Skeletal muscle tissue (tissue), 3 donors: ENCODE measurements at regions not wholly inside any gene's neighbourhood (a gene's known extent, or its start where the extent isn't known, plus 50 kb on each side); places are given as distances from the start of the nearest gene placed in this dataset.

ENCODE experiments used
- H3K27ac ChIP-seq: one replicate; pipeline ENCODE4 v1.7.0; 2013; ENCODE audit warnings: mild to moderate bottlenecking, low read depth, low read length, inconsistent platforms
- H3K27me3 ChIP-seq, 3 donors: one replicate each; pipeline ENCODE4 v1.7.0; 2013; ENCODE audit warnings: low read length in 3 of 3; ENCODE audit not compliant: control insufficient read depth in 3 of 3, insufficient read depth in 3 of 3
- H3K36me3 ChIP-seq, 3 donors: one replicate each; pipeline ENCODE4 v1.7.0; 2013; ENCODE audit warnings: low read length in 3 of 3; ENCODE audit not compliant: control insufficient read depth in 3 of 3, insufficient read depth in 3 of 3
- H3K4me1 ChIP-seq, 3 donors: one replicate each; pipeline ENCODE4 v1.7.0; 2013; ENCODE audit warnings: low read length in 3 of 3, mild to moderate bottlenecking in 3 of 3; ENCODE audit not compliant: control insufficient read depth in 3 of 3, insufficient read depth in 3 of 3
- H3K4me3 ChIP-seq, 3 donors: one replicate each; pipeline ENCODE4 v1.7.0; 2013; ENCODE audit warnings: low read length in 3 of 3
- H3K9ac ChIP-seq, 3 donors: one replicate each; pipeline ENCODE4 v1.7.0; 2013; ENCODE audit warnings: low read length in 3 of 3, mild to moderate bottlenecking in 3 of 3, moderate library complexity in 2 of 3, low read depth in 1 of 3
- H3K9me3 ChIP-seq, 3 donors: one replicate each; pipeline ENCODE4 v1.7.0; 2013; ENCODE audit warnings: low read length in 3 of 3; ENCODE audit not compliant: control insufficient read depth in 3 of 3
- donor health status: Osteomylitis.

DNA sequence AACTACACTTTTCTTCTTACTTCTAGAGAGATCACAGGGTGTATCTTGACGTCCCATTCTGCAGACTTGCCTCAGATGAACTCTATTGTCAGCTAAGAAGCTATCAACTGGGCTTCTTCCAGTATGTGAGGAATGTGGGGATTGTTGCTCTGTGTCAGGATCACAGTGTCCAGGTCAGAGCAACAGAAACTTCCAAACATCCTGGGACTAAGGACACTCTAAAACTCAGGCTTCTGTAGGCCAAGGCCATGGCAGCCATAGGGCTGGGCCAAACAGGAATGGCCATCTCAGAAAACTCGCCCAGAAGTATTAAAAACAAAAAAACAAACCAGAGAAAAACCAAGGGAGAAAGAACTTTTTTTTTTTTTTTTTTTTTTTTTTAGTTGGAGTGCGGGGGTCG is 210.0 kb upstream of the CLINT1 start:
- Histone ChIP-seq H3K36me3 (no peaks in the 10 kb centered on the region), H3K27me3 (no peaks in the 10 kb centered on the region)

DNA sequence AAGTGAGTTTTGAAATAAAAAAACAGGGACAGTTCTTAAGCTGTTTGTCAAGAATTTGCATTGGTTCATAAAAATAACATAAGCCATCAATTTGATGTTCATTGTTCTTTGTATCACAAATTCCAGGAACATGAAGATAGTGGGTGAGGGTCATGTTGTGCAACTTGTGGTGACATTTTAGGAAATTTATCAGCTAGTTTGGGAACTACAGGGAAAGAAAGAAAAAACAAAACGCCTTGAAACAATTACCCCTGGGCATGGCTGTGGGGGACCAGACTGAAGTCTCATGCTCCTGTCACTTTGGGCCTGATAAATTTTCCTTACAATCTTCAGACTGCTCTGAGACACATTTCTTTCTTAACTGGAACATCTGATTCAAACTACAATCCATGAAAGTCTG is 207.1 kb upstream of the CLINT1 start:
- H3K27ac ChIP-seq = no peak overlapping the region
- no peaks in the 10 kb centered on the region for H3K36me3 ChIP-seq
- no peak overlapping the region for H3K4me3 ChIP-seq
- no peak overlapping the region for H3K9ac ChIP-seq
- H3K27me3 ChIP-seq = no peaks in the 10 kb centered on the region
- no peaks in the 10 kb centered on the region for H3K4me1 ChIP-seq
- no peaks in the 10 kb centered on the region for H3K9me3 ChIP-seq

More for the DNA sequence above, 210.0 kb upstream of the CLINT1 start:
- H3K27ac ChIP-seq = no peak overlapping the region
- H3K4me1 ChIP-seq = no peaks in the 10 kb centered on the region
- H3K4me3 ChIP-seq = no peak overlapping the region
- H3K9me3 ChIP-seq = no peaks in the 10 kb centered on the region
- H3K9ac ChIP-seq = no peak overlapping the region

DNA sequence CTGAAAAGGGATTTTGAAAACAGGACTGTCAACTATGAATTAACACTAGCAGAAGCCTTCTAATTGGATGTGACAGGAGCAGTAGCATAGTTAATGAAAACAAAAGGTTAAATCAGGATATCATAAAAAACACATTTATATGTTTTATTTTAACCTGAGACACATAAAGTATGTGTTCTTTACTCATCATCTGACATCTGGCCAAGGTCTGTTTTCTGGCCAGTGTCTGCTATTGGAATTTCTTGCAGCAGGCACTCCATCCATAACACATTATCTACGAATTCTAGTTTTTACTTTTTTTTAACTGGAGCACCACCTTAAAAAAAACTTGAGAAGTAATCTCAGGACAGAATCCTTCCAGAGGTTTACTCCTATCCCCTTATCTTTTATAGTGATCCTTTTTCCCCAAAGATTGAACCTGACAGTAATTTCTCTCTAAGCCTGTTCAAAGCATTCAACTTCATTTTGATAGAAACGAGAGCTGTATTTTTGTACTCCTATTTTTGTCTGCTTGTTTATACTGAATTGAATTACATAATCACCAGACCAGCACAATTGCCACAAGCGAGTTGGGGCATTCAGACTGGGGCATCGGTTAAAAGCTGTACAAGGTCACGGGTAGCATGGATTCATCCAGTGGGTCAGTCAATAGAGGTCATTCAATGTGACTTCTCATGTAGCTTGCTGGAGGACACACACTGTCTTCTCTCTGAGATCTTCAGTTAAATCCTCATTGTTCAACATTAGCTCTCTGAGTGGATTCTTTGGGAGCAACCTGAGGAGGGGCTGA is 205.6 kb upstream of the CLINT1 start:
- Histone ChIP-seq H3K4me3 (no peak overlapping the region), H3K9ac (no peak overlapping the region), H3K4me1 (no peaks in the 10 kb centered on the region), H3K27me3 (no peaks in the 10 kb centered on the region), H3K27ac (no peak overlapping the region), H3K36me3 (no peaks in the 10 kb centered on the region), H3K9me3 (no peaks in the 10 kb centered on the region)

DNA sequence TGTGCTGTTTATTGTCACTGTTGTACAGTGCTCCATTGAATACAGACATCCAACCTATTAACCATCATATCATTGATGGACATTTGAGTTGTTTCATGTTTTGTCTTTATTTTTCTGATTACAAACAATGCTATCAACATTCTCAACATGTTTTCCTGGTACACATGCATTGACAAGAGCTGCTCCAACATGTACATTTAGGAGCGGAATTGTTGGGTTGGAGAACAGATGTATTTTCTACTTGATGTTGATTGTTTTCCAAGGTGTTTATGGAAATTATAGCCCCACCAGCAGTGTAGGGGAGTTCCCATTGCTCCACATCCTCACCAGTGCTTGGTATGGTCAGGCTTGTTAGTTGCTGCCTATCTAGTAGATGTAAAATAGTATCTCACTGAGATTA is 204.1 kb upstream of the CLINT1 start:
- H3K4me3 ChIP-seq = no peak overlapping the region
- H3K27me3 ChIP-seq = peaks cover 0 to 5% (median 0%) of the 10 kb centered on the region in 3 donors
- H3K36me3 ChIP-seq = no peaks in the 10 kb centered on the region
- no peaks in the 10 kb centered on the region for H3K4me1 ChIP-seq
- no peaks in the 10 kb centered on the region for H3K9me3 ChIP-seq
- H3K27ac ChIP-seq = no peak overlapping the region
- H3K9ac ChIP-seq = no peak overlapping the region

DNA sequence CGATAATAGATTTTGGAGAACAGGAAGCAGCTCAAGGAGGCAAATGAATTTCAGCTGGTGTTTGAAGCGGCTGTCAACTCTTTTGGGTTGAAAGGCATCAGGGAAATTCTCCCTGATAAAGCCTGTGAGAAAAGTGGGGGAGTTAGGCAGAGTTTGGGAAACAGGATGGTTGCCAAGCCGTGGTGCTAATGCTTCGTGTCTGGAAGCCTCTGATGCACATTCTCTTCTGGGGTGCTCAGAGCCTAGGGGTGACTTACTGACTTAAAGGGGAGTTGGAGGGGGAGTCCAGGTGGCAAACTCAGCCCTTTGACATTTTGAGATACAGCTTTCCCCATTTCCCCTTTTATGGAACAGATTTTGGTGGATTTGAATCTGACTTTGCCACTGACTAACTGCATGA is 202.5 kb upstream of the CLINT1 start:
- Histone ChIP-seq H3K36me3 (no peaks in the 10 kb centered on the region), H3K27ac (no peak overlapping the region), H3K4me3 (no peak overlapping the region), H3K27me3 (peaks cover 0 to 5% (median 0%) of the 10 kb centered on the region in 3 donors), H3K9ac (no peak overlapping the region), H3K4me1 (no peaks in the 10 kb centered on the region), H3K9me3 (no peaks in the 10 kb centered on the region)

DNA sequence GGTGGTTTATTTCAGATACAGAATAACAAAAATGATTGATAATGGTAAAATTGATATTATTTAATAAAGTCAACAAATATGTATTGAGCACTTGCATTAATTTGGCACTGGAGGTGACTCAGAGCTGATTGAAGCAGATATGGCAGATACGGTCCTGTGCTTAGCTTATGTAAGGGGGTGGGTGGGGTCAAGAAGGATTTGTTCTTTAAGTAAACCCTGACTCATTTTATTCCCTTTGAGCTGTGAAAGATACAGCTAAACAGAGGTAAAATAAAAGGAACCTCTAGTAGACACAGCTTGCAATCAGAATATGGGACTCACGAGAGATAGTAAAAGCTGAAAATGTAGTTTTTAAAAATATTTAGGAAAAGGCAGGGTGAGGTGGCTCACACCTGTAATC is 201.3 kb upstream of the CLINT1 start:
- Histone ChIP-seq H3K36me3 (no peaks in the 10 kb centered on the region), H3K9ac (no peak overlapping the region), H3K27ac (no peak overlapping the region), H3K27me3 (peaks cover 0 to 5% (median 0%) of the 10 kb centered on the region in 3 donors), H3K9me3 (no peaks in the 10 kb centered on the region), H3K4me3 (no peak overlapping the region), H3K4me1 (no peaks in the 10 kb centered on the region)

DNA sequence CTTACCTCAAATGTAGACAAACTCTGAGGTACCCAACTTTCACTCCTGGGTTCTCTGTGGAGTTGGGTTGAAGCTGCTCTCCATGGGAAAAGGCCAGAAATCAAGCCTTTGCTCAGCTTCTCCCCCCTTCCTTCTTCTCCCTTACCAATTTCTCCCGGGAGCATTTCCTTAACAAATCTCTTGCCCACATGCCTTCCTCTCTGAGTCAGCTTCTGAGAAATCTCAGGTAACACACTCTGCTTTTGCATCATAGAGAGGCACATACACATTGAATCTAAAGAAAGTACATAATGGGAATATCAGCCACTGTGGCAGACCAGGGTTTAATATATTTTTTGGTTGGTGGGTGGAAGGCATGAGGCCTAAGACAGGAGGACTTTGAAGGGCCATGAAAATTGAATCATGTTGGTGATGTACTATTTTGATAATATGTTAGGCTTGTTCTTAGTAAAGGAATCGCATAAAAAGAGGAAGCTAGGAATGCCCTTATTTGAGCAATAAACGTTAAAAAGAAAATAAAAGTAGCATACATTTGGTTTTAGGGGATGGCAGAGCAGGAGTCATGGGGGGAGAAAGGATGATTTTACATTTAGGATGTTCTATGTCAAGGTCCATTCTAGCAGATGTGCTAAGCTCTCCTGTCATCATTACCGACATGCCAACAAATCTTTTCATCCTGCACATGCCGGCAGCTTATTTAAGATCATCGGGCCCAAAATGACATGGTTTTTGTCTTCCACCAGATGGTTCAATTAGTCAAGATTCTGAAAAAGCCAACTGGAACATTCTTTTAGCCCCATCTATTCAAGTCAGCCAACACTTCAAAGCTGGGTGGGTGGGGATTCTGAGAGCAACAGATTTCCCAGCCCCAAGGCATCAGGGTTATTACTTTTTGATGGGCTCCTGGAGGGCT is 199.5 kb upstream of the CLINT1 start:
- Histone ChIP-seq H3K36me3 (no peaks in the 10 kb centered on the region), H3K27me3 (peaks cover 0 to 5% (median 0%) of the 10 kb centered on the region in 3 donors), H3K4me3 (no peak overlapping the region), H3K9me3 (no peaks in the 10 kb centered on the region), H3K9ac (no peak overlapping the region), H3K4me1 (no peaks in the 10 kb centered on the region), H3K27ac (no peak overlapping the region)

DNA sequence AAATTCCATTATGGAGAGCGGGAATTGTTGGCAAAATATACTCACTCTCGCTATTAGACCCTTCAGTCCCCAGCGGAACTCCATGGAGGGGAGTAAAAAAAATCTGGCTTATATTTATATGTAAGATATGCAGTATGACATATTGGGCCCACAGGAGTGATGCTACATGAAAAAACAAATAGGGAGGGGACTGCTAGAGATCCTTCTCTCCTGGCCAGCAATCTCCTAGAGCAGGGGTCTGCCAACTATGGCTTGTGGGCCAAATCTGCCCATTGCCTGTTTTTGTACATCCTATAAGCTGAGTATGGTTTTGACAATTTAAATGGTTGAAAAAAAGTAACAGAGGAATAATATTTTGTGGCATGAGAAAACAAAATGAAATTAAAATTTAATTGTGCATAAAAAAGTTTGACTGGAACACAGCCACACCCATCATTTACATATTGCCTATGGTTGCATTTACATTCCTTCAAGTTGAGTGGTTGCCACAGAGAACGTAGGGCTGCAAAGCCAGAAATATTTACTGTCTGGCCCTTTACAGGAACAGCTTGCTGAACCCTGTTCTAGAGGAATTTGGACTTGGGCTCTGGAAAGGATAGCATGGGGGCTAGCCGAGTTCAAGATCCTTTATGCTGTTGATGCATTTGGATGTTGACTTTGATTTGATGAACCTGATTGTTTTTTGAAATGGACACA is 197.3 kb upstream of the CLINT1 start:
- Histone ChIP-seq H3K36me3 (no peaks in the 10 kb centered on the region), H3K4me3 (no peak overlapping the region), H3K9me3 (no peaks in the 10 kb centered on the region), H3K4me1 (no peaks in the 10 kb centered on the region), H3K27me3 (peaks cover 0 to 5% (median 0%) of the 10 kb centered on the region in 3 donors), H3K9ac (no peak overlapping the region), H3K27ac (no peak overlapping the region)

DNA sequence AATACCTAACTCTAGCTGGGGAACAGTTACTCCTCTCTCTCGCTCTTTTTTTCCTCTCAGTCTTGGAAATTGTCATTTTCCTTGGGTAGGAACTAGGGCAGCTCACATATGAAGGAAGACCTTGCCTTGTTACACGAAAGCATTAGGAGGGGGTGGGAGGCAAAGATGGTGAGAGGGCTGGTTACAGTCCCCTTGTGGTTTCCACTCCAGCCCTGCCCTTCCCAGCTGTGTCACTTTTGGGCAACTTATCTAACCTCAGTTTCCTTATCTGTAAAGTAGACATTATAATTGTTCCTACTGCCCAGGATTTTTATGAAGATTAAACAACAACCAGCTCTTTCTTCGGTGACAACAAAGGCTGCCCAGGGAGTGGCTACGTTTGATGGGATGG is 196.2 kb upstream of the CLINT1 start:
- no peaks in the 10 kb centered on the region for H3K36me3 ChIP-seq
- no peak overlapping the region for H3K9ac ChIP-seq
- no peaks in the 10 kb centered on the region for H3K4me1 ChIP-seq
- H3K4me3 ChIP-seq = no peak overlapping the region
- no peaks in the 10 kb centered on the region for H3K9me3 ChIP-seq
- peaks cover 0 to 5% (median 0%) of the 10 kb centered on the region in 3 donors for H3K27me3 ChIP-seq
- H3K27ac ChIP-seq = no peak overlapping the region
